ENCODE measurements at regions not wholly inside any gene's neighbourhood (a gene's known extent, or its start where the extent isn't known, plus 50 kb on each side); places are given as distances from the start of the nearest gene placed in this dataset.

DNA sequence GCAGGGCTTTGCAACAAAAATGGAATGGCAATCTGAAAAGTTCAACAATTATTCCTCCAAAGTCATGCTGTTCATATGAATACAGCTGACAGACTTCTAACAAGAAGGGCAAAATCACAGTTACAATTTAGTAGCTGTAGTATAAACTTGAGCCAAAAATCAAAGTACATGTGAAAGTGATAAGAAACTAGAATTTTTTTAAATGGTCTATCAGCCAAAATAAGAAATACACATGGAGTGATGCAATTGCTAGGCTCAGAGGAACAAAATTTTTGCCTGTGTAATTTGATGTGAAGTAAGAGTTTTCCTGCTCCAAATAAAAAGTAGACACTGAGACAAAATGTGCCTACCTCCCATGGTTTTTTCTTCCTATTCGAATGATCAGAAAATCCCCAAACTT is 167.7 kb upstream of the CDKN3 start:
- Histone ChIP-seq H3K4me3 (ENCODE audit: low read length) (no peak overlapping the region), H3K9me3 (ENCODE audit: control insufficient read depth, low read length) (peaks cover 13% of the 10 kb centered on the region), H3K27ac (ENCODE audit: low read depth, low read length) (no peak overlapping the region), H3K4me1 (ENCODE audit: control insufficient read depth, insufficient read depth, low read length) (peaks cover 10% of the 10 kb centered on the region), H3K9ac (ENCODE audit: extremely low read depth, low read length, poor library complexity, severe bottlenecking) (no peak overlapping the region), H3K36me3 (ENCODE audit: control insufficient read depth, insufficient read depth, low read length) (no peaks in the 10 kb centered on the region), H3K27me3 (ENCODE audit: control insufficient read depth, insufficient read depth, low read length, poor library complexity, severe bottlenecking) (peaks cover 1% of the 10 kb centered on the region)
- TF ChIP-seq, protein P1, sequence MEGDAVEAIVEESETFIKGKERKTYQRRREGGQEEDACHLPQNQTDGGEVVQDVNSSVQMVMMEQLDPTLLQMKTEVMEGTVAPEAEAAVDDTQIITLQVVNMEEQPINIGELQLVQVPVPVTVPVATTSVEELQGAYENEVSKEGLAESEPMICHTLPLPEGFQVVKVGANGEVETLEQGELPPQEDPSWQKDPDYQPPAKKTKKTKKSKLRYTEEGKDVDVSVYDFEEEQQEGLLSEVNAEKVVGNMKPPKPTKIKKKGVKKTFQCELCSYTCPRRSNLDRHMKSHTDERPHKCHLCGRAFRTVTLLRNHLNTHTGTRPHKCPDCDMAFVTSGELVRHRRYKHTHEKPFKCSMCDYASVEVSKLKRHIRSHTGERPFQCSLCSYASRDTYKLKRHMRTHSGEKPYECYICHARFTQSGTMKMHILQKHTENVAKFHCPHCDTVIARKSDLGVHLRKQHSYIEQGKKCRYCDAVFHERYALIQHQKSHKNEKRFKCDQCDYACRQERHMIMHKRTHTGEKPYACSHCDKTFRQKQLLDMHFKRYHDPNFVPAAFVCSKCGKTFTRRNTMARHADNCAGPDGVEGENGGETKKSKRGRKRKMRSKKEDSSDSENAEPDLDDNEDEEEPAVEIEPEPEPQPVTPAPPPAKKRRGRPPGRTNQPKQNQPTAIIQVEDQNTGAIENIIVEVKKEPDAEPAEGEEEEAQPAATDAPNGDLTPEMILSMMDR (conservative IDR thresholded peaks at IDR 0.05) = no peak
- Mint-ChIP-seq H3K4me1 (peaks cover 41% of the 10 kb centered on the region), H3K9me3 (peaks cover 15% of the 10 kb centered on the region), H3K27ac (no peak overlapping the region), H3K4me3 (no peak overlapping the region), H3K36me3 (ENCODE audit: low read depth) (no peaks in the 10 kb centered on the region), H3K27me3 (ENCODE audit: insufficient read depth) (peaks cover 6% of the 10 kb centered on the region)
- DNase-seq = no peak
- 92% methylated on average over 1 of the region's 1 CpG; no CpG with 5 or more reads in 1 of the 2 experiments for WGBS, 2 experiments (ENCODE audit: insufficient coverage in 1 of 2, insufficient read length in 1 of 2)

DNA sequence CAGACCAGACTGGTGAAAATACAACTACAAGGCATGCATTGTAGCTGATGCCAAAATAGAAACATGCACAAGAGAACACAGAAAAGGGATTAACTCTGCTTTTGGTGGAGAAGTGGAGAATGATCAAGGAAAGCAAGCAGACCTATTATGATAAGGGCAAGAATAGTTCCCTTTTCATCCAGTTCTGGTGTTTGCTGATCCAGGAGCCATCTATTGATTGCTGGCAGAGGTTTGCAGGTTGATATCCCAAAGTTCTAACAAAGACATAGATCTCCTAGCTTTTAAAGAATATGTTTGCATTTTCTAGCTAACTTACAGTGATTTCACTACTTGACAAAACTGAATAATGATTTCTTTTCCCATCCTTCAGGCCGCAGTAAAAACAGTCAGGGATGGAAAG is 166.2 kb upstream of the CDKN3 start:
- Histone ChIP-seq H3K4me1 (ENCODE audit: control insufficient read depth, insufficient read depth, low read length) (peaks cover 7% of the 10 kb centered on the region), H3K4me3 (ENCODE audit: low read length) (no peak overlapping the region), H3K27me3 (ENCODE audit: control insufficient read depth, insufficient read depth, low read length, poor library complexity, severe bottlenecking) (no peaks in the 10 kb centered on the region), H3K36me3 (ENCODE audit: control insufficient read depth, insufficient read depth, low read length) (no peaks in the 10 kb centered on the region), H3K27ac (ENCODE audit: low read depth, low read length) (no peak overlapping the region), H3K9ac (ENCODE audit: extremely low read depth, low read length, poor library complexity, severe bottlenecking) (no peak overlapping the region), H3K9me3 (ENCODE audit: control insufficient read depth, low read length) (peaks cover 13% of the 10 kb centered on the region)
- Mint-ChIP-seq H3K9me3 (peaks cover 27% of the 10 kb centered on the region), H3K4me1 (peaks cover 28% of the 10 kb centered on the region), H3K27ac (no peak overlapping the region), H3K36me3 (ENCODE audit: low read depth) (peaks cover 4% of the 10 kb centered on the region), H3K27me3 (ENCODE audit: insufficient read depth) (peaks cover 11% of the 10 kb centered on the region), H3K4me3 (no peak overlapping the region)
- 96% methylated on average over 1 of the region's 1 CpG; no CpG with 5 or more reads in 1 of the 2 experiments for WGBS, 2 experiments (ENCODE audit: insufficient coverage in 1 of 2, insufficient read length in 1 of 2)
- TF ChIP-seq, protein P1 (conservative IDR thresholded peaks at IDR 0.05) = no peak
- DNase-seq = no peak

GRCh38 chr14:54232735-54233134 is 164.1 kb upstream of the CDKN3 start:
- Histone ChIP-seq H3K4me1 (ENCODE audit: control insufficient read depth, insufficient read depth, low read length) (peaks cover 7% of the 10 kb centered on the region), H3K4me3 (ENCODE audit: low read length) (no peak overlapping the region), H3K36me3 (ENCODE audit: control insufficient read depth, insufficient read depth, low read length) (no peaks in the 10 kb centered on the region), H3K9ac (ENCODE audit: extremely low read depth, low read length, poor library complexity, severe bottlenecking) (no peak overlapping the region), H3K27me3 (ENCODE audit: control insufficient read depth, insufficient read depth, low read length, poor library complexity, severe bottlenecking) (no peaks in the 10 kb centered on the region), H3K27ac (ENCODE audit: low read depth, low read length) (no peak overlapping the region), H3K9me3 (ENCODE audit: control insufficient read depth, low read length) (peaks cover 12% of the 10 kb centered on the region)
- no peak for DNase-seq
- Mint-ChIP-seq H3K36me3 (ENCODE audit: low read depth) (peaks cover 4% of the 10 kb centered on the region), H3K9me3 (peaks cover 31% of the 10 kb centered on the region), H3K4me3 (no peak overlapping the region), H3K4me1 (peaks cover 22% of the 10 kb centered on the region), H3K27me3 (ENCODE audit: insufficient read depth) (peaks cover 11% of the 10 kb centered on the region), H3K27ac (no peak overlapping the region)
- TF ChIP-seq, protein P1 (conservative IDR thresholded peaks at IDR 0.05) = no peak

Data from endodermal cell (in vitro differentiated cells).